Activated T-helper 1 cell treated with anti-CD3 and anti-CD28 coated beads, Interleukin-12 subunit alpha, Interleukin-12 subunit beta, Interleukin-2, Interleukin-4 antibody, amounts not matched to agents 30 ng/mL and 10 ng/mL and 1 ng/mL, durations not matched to agents 14 hours and 24 hours and 36 hours (primary cell): ENCODE measurements at regions not wholly inside any gene's neighbourhood (a gene's known extent, or its start where the extent isn't known, plus 50 kb on each side); places are given as distances from the start of the nearest gene placed in this dataset.

ENCODE experiments used
- DNase-seq: peaks from one replicate; pipeline ENCODE4 v3.0.0; 2021; ENCODE audit warnings: low spot score
- H3K27ac Mint-ChIP-seq: one replicate; pipeline ENCODE4 v1.8.0; 2021; ENCODE audit warnings: mild to moderate bottlenecking, mixed read lengths
- H3K27me3 Mint-ChIP-seq: one replicate; pipeline ENCODE4 v1.8.0; 2022; ENCODE audit warnings: mild to moderate bottlenecking, moderate library complexity, mixed read lengths; ENCODE audit not compliant: insufficient read depth
- H3K36me3 Mint-ChIP-seq: one replicate; pipeline ENCODE4 v1.8.0; 2021; ENCODE audit warnings: low read depth, mixed read lengths
- H3K4me1 Mint-ChIP-seq: one replicate; pipeline ENCODE4 v1.8.0; 2021; ENCODE audit warnings: low read depth, mixed read lengths
- H3K4me3 Mint-ChIP-seq: one replicate; pipeline ENCODE4 v1.8.0; 2021; ENCODE audit warnings: mild to moderate bottlenecking, moderate library complexity, mixed read lengths
- H3K9me3 Mint-ChIP-seq: one replicate; pipeline ENCODE4 v1.8.0; 2021; ENCODE audit warnings: mixed read lengths
- intact Hi-C: fragments of 100-400 bp; cut with micrococcal nuclease; formaldehyde crosslinking; loops from one replicate; pipeline ENCODE4 v1.15.1; 2024

- no peak overlapping the region for H3K4me3 Mint-ChIP-seq
- no peaks in the 10 kb centered on the region for H3K27me3 Mint-ChIP-seq
- intact Hi-C loops = no loop called here
- no peak for DNase-seq
- H3K4me1 Mint-ChIP-seq = no peaks in the 10 kb centered on the region
- no peaks in the 10 kb centered on the region for H3K9me3 Mint-ChIP-seq
- H3K36me3 Mint-ChIP-seq = no peaks in the 10 kb centered on the region
- no peak overlapping the region for H3K27ac Mint-ChIP-seq
Measured at GRCh38 chr17:6243186-6243585, 173.0 kb downstream of the WSCD1 start.

DNA sequence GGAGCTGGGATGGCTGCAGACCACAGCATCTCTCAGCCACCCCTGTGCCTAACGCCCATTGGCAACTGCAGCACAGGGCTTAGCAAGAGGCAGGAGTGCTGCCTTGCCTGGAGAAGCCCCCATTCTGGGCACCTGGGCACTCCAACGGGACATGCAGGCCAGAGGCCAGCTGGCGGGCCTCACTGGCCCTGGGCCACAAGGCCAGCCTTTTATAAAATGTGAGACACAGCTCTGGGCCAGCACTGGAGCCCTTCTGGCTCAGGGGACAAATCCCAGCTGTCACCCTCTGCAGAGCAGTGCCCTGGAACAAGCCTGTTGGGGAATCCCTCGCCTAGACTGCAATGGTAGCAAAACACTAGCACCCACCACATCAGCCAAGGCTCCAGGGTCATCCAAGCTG lies 171.8 kb downstream of the WSCD1 start:
- intact Hi-C loops = no loop called here
- Mint-ChIP-seq H3K36me3 (no peaks in the 10 kb centered on the region), H3K27ac (no peak overlapping the region), H3K4me3 (no peak overlapping the region), H3K27me3 (no peaks in the 10 kb centered on the region), H3K4me1 (no peaks in the 10 kb centered on the region), H3K9me3 (no peaks in the 10 kb centered on the region)
- DNase-seq = no peak

DNA sequence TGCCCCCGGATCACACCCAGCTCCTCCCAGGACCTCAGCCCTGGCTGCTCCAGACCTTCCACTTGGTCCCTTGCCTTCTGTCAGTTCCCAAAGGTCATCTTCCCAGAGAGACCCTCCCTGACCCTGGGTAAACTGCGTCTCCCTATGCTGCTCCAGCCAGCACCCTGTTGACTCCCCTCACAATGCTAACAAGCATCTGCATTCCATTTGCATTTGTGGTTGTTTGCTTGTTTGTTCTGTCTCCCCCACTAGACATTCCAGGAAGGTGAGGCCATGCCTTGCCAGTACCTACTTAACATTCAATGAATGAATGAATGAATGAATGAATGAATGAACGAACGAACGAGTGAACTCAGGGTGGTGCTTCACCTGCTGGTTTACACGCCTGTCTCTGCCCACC lies 171.2 kb downstream of the WSCD1 start:
- no peak for DNase-seq
- H3K4me3 Mint-ChIP-seq = no peak overlapping the region
- H3K9me3 Mint-ChIP-seq = no peaks in the 10 kb centered on the region
- H3K27me3 Mint-ChIP-seq = no peaks in the 10 kb centered on the region
- no peak overlapping the region for H3K27ac Mint-ChIP-seq
- intact Hi-C loops = no loop called here
- no peaks in the 10 kb centered on the region for H3K36me3 Mint-ChIP-seq
- no peaks in the 10 kb centered on the region for H3K4me1 Mint-ChIP-seq

- intact Hi-C loops = no loop called here
- H3K9me3 Mint-ChIP-seq = no peaks in the 10 kb centered on the region
- no peaks in the 10 kb centered on the region for H3K4me1 Mint-ChIP-seq
- H3K4me3 Mint-ChIP-seq = no peak overlapping the region
- no peak for DNase-seq
- H3K27me3 Mint-ChIP-seq = no peaks in the 10 kb centered on the region
- H3K27ac Mint-ChIP-seq = no peak overlapping the region
- no peaks in the 10 kb centered on the region for H3K36me3 Mint-ChIP-seq
Measured at GRCh38 chr17:6240601-6241000, 170.4 kb downstream of the WSCD1 start.

- Mint-ChIP-seq H3K4me3 (no peak overlapping the region), H3K9me3 (no peaks in the 10 kb centered on the region), H3K36me3 (no peaks in the 10 kb centered on the region), H3K4me1 (no peaks in the 10 kb centered on the region), H3K27me3 (no peaks in the 10 kb centered on the region), H3K27ac (no peak overlapping the region)
- intact Hi-C loops = no loop called here
- DNase-seq = no peak
Measured at GRCh38 chr17:6240001-6240400, 169.8 kb downstream of the WSCD1 start.

DNA sequence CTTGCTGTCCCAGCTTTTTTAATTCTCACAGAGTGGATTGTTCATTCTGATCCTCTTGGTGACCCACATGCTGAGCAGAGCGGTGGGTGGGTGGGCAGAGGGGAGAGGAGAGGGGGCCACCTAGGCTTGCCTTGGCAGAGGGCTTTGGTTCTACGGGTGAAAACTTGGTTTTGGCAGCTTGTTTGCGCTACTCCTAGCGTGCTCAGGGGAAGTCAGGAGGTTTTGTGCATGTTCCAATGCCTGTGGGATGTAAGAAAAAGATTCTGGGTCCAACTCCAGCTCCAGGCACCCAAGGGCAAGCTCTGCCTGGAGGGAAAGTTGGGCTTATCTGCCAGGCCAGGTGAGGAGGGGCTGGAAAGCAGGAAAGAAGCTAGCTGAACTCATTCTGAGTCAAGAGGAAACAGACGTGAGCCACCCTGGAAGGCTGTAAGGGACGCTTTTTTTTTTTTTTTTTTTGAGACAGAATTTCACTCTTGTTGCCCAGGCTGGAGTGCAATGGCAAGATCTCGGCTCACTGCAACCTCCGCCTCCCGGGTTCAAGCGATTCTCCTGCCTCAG lies 169.1 kb downstream of the WSCD1 start:
- Mint-ChIP-seq H3K4me1 (no peaks in the 10 kb centered on the region), H3K27me3 (no peaks in the 10 kb centered on the region), H3K36me3 (no peaks in the 10 kb centered on the region), H3K4me3 (no peak overlapping the region), H3K9me3 (no peaks in the 10 kb centered on the region), H3K27ac (no peak overlapping the region)
- no peak for DNase-seq
- intact Hi-C loops = no loop called here

DNA sequence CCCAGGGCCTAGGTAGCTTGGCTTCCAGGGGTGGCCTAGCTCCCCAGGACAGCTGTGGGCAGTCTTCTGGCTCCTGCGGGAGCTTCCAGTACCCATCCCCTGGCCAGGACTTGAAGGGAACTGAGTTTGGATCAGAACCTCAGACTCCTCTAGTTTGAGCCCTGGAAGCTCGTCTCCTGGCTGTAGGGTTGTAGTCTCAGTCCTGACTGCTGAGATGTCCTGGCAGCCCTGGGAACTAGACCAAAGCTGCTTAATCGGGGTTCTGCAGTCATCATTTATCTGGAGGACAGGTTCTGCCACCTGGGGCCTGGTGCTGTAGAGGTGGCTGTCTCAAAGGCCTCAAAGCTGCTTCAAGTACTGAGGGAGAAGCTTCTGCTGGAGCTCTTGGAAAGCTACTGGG lies 163.7 kb downstream of the WSCD1 start:
- no peaks in the 10 kb centered on the region for H3K4me1 Mint-ChIP-seq
- H3K27me3 Mint-ChIP-seq = peaks cover 4% of the 10 kb centered on the region
- H3K4me3 Mint-ChIP-seq = no peak overlapping the region

DNA sequence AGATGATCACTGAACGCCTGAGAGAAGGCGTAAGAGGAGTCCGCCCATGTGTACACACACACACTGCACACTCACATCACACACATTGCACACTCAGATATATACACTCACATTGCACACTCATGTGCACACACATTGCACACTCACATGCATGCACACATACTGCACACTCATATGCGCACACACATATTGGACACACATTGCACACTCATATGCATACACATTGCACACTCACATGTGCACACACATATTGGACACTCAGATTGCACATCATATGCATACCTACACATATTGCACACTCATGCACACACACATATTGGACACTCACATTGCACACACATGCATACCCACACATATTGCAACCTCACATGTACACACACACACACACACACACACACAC lies 163.2 kb downstream of the WSCD1 start:
- Mint-ChIP-seq H3K27me3 (peaks cover 4% of the 10 kb centered on the region), H3K9me3 (no peaks in the 10 kb centered on the region), H3K4me3 (no peak overlapping the region), H3K27ac (no peak overlapping the region), H3K36me3 (no peaks in the 10 kb centered on the region), H3K4me1 (no peaks in the 10 kb centered on the region)
- DNase-seq = no peak
- intact Hi-C loops = no loop called here

More for the DNA sequence above, 163.7 kb downstream of the WSCD1 start:
- no peaks in the 10 kb centered on the region for H3K9me3 Mint-ChIP-seq
- H3K36me3 Mint-ChIP-seq = no peaks in the 10 kb centered on the region
- H3K27ac Mint-ChIP-seq = no peak overlapping the region
- intact Hi-C loops = no loop called here
- DNase-seq = no peak

- H3K9me3 Mint-ChIP-seq = no peaks in the 10 kb centered on the region
Measured at GRCh38 chr17:6232732-6233101, 162.5 kb downstream of the WSCD1 start.

DNA sequence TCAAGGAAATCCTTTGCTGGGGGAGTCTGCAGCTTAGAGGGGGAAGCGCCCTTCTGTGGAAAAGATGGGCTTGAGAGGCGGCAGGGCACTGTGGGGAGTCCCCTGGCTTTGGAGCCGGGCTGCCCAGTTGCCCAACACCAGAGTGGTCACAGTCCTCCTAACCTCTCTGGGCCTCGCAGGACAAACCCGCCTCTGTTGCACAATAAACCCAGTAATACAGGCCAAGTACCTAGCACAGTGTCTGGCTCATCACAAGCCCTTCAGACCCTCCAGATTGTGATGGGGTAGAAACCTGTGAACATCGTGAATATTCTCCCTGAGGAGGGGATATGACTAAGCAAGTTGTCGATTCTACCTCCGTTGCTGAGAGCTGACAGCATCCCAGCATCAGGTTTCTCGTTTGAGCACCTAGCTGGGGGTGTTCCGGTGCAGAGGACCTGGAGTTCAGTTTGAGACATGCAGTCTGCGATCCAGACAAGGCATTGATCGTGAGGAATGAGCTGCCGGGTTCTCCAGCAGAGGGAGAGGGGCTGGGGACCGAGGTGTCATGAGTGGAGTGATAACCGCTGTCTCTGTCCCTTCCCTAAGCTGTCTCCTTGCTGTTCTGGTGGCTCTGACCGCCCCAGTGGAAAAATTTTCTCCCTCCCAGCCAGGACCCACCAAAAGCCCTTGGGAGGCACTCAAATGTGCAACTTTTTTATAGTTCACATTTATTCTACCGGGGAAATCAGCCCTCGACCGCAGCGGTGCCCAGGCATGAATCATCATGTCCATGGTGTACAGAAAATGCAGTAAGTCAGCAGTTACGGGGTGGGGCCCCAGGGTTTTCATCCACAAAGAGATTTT lies 161.9 kb downstream of the WSCD1 start:
- intact Hi-C loops = no loop called here
- Mint-ChIP-seq H3K4me1 (no peaks in the 10 kb centered on the region), H3K9me3 (no peaks in the 10 kb centered on the region), H3K36me3 (no peaks in the 10 kb centered on the region), H3K27ac (no peak overlapping the region), H3K27me3 (peaks cover 4% of the 10 kb centered on the region), H3K4me3 (no peak overlapping the region)
- DNase-seq = no peak

More at GRCh38 chr17:6232732-6233101, 162.5 kb downstream of the WSCD1 start:
- H3K36me3 Mint-ChIP-seq = no peaks in the 10 kb centered on the region
- H3K4me3 Mint-ChIP-seq = no peak overlapping the region
- intact Hi-C loops = no loop called here
- peaks cover 4% of the 10 kb centered on the region for H3K27me3 Mint-ChIP-seq
- no peaks in the 10 kb centered on the region for H3K4me1 Mint-ChIP-seq
- DNase-seq = no peak
- H3K27ac Mint-ChIP-seq = no peak overlapping the region

DNA sequence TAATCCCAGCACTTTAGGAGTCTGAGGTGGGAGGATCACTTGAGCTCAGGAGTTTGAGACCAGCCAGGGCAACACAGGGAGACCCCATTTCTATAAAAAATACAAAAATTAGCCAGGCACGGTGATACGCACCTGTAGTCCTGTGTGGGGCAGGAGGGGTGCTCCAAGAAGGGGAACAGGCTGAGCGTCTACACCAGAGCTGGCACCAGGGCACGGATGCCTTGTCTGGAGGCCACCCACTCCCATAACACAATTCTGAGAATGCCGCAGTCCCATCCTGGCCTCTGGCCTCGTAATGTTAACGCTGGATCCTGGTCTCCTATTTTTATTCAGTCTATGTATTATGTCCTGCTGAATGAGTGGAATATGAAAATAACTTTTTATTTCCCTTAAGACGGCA lies 161.3 kb downstream of the WSCD1 start:
- intact Hi-C loops = no loop called here
- Mint-ChIP-seq H3K9me3 (no peaks in the 10 kb centered on the region), H3K27me3 (peaks cover 4% of the 10 kb centered on the region), H3K4me3 (no peak overlapping the region), H3K27ac (no peak overlapping the region), H3K4me1 (no peaks in the 10 kb centered on the region), H3K36me3 (no peaks in the 10 kb centered on the region)
- DNase-seq = no peak

- no peak for DNase-seq
- Mint-ChIP-seq H3K4me3 (no peak overlapping the region), H3K4me1 (peaks cover 4% of the 10 kb centered on the region), H3K27me3 (peaks cover 10% of the 10 kb centered on the region), H3K36me3 (no peaks in the 10 kb centered on the region), H3K9me3 (peaks cover 11% of the 10 kb centered on the region), H3K27ac (no peak overlapping the region)
- intact Hi-C loops = no loop called here
Measured at GRCh38 chr17:6218333-6218732, 148.2 kb downstream of the WSCD1 start.

DNA sequence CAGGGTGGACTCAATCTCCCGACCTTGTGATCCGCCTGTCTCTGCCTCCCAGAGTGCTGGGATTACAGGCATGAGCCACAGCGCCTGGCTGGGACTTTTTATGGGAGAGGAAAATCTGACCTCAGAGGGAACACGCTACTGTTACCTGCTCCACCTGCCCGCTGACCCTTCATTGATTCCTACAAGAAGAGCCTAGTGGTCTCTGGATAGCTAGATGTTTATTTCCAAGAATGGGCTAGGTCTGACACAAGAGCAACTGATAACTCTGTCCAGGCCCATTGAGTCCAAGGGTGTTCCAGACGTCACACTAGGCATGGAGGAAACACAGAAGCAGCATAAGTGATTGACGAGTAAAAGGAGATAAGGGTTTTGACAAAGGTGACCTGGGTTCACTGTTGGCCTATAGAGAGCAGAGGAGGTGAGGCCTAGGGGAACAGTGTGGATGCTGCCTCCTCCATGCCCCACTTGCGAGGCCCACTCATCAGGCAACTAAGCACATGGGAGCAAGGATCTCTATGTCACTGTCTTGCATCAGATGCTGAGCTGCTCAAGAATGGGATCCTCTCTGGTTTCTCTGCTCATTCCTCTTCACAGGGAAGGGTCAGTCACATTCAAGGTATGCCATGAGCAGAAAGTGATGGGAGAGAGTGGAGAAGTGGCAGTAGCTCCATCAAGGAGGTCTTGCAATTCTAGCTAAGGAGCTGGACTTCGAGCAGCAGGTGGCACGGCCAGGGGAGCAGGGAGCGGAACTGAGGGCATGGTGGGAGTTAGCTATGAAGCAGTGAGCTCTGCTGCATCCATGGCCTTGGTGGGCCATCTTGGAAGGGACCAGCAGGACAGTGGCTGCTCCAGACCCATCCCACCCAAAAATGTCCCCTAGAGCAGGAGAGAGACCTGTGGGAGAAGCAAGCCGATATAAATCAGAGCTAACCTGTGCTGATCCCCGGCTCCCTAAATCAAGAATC lies 145.2 kb downstream of the WSCD1 start:
- no peaks in the 10 kb centered on the region for H3K4me1 Mint-ChIP-seq
- peaks cover 3% of the 10 kb centered on the region for H3K27me3 Mint-ChIP-seq
- H3K36me3 Mint-ChIP-seq = no peaks in the 10 kb centered on the region
- no peak overlapping the region for H3K27ac Mint-ChIP-seq
- DNase-seq = no peak
- no peak overlapping the region for H3K4me3 Mint-ChIP-seq
- no peaks in the 10 kb centered on the region for H3K9me3 Mint-ChIP-seq
- intact Hi-C loops = no loop called here
